ENCODE measurements at regions not wholly inside any gene's neighbourhood (a gene's known extent, or its start where the extent isn't known, plus 50 kb on each side); places are given as distances from the start of the nearest gene placed in this dataset.

- Histone ChIP-seq H3K4me1 (no peaks in the 10 kb centered on the region), H3K9me3 (peaks cover 0 to 6% (median 0%) of the 10 kb centered on the region in 4 donors), H3K27me3 (no peaks in the 10 kb centered on the region), H3K36me3 (no peaks in the 10 kb centered on the region), H3K27ac (no peak overlapping the region), H3K4me3 (no peak overlapping the region)
- no peak for DNase-seq
- TF ChIP-seq CTCF (IDR thresholded peaks at IDR 0.05) = no peak
- TF ChIP-seq POLR2A (IDR thresholded peaks at IDR 0.05) = no peak
Observed at GRCh38 chr2:239762106-239762505, 263.0 kb downstream of the NDUFA10 start.

- H3K4me1 ChIP-seq = no peaks in the 10 kb centered on the region
- no peak overlapping the region for H3K4me3 ChIP-seq
- H3K9me3 ChIP-seq = peaks cover 0 to 6% (median 0%) of the 10 kb centered on the region in 4 donors
- H3K27me3 ChIP-seq = no peaks in the 10 kb centered on the region
- H3K36me3 ChIP-seq = no peaks in the 10 kb centered on the region
- H3K27ac ChIP-seq = no peak overlapping the region
- DNase-seq = no peak
- TF ChIP-seq CTCF (IDR thresholded peaks at IDR 0.05) (no peak), POLR2A (IDR thresholded peaks at IDR 0.05) (no peak)
Observed at GRCh38 chr2:239760596-239760995, 264.5 kb downstream of the NDUFA10 start.

- Histone ChIP-seq H3K9me3 (peaks cover 0 to 6% (median 0%) of the 10 kb centered on the region in 4 donors), H3K4me3 (no peak overlapping the region), H3K27ac (no peak overlapping the region), H3K27me3 (no peaks in the 10 kb centered on the region), H3K36me3 (no peaks in the 10 kb centered on the region), H3K4me1 (no peaks in the 10 kb centered on the region)
- TF ChIP-seq POLR2A (IDR thresholded peaks at IDR 0.05) (no peak), CTCF (IDR thresholded peaks at IDR 0.05) (no peak)
- no peak for DNase-seq
Observed at GRCh38 chr2:239758279-239758877, 266.8 kb downstream of the NDUFA10 start.

- DNase-seq = no peak
- Histone ChIP-seq H3K4me3 (no peak overlapping the region), H3K27me3 (no peaks in the 10 kb centered on the region), H3K27ac (no peak overlapping the region), H3K4me1 (no peaks in the 10 kb centered on the region), H3K9me3 (peaks cover 0 to 6% (median 0%) of the 10 kb centered on the region in 4 donors), H3K36me3 (no peaks in the 10 kb centered on the region)
- TF ChIP-seq POLR2A (IDR thresholded peaks at IDR 0.05) (no peak), CTCF (IDR thresholded peaks at IDR 0.05) (no peak)
Observed at GRCh38 chr2:239756790-239757760, 268.1 kb downstream of the NDUFA10 start.

DNA sequence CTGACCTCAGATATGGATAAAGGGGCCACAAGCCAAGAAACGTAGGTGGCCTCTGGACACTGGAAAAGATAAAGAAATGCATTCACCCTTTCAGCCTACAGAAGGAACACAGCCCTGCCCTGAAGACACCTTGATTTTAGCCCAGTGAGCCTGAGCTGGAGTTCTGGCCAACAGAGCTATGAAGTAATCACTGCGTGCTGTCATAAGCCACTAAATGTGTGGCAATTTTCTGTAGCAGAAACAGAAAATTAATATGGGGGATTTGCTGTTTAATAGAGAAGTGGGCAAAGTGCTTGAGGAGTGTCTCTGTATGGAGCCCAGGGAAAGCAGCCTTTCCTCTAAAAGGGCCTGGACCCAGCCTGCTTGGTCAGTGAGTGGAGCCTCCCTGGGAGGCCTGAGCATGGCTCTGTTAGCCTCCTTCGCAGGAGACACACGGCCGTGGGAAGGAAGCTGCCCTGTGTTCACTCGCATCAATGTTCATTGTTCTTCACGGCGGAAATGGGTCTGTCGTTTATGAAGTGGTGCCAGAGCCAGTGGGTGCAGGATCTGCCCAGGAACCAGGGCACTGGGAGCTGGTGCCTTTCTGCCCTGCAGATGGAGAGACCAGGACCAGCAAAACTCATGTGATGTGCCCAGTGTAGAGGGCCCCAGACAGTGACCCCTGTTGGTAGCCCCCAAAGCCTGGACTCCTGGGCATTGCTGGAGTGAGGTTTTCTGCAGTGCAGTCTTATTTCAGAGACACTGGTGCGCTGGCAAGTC is 268.9 kb downstream of the NDUFA10 start:
- Histone ChIP-seq H3K9me3 (peaks cover 0 to 6% (median 0%) of the 10 kb centered on the region in 4 donors), H3K36me3 (no peaks in the 10 kb centered on the region), H3K4me3 (no peak overlapping the region), H3K27me3 (no peaks in the 10 kb centered on the region), H3K4me1 (no peaks in the 10 kb centered on the region), H3K27ac (no peak overlapping the region)
- TF ChIP-seq POLR2A (IDR thresholded peaks at IDR 0.05) (no peak), CTCF (IDR thresholded peaks at IDR 0.05) (no peak)
- DNase-seq = no peak
